ENCODE measurements at regions not wholly inside any gene's neighbourhood (a gene's known extent, or its start where the extent isn't known, plus 50 kb on each side); places are given as distances from the start of the nearest gene placed in this dataset.

- Histone ChIP-seq H3K36me3 (ENCODE audit: control insufficient read depth in 4 of 4, insufficient read depth in 3 of 4, low read depth in 1 of 4, low read length in 3 of 4) (no peaks in the 10 kb centered on the region), H3K9ac (ENCODE audit: low read depth in 1 of 2, low read length in 2 of 2) (no peak overlapping the region), H3K27ac (ENCODE audit: low read depth in 1 of 2, low read length in 2 of 2) (no peak overlapping the region), H3K9me3 (ENCODE audit: control insufficient read depth in 4 of 4, low read length in 3 of 4) (no peaks in the 10 kb centered on the region), H3K4me1 (ENCODE audit: control insufficient read depth in 4 of 4, insufficient read depth in 4 of 4, low read length in 3 of 4) (peaks cover 0 to 3% (median 0%) of the 10 kb centered on the region in 4 donors), H3K4me3 (ENCODE audit: low read depth in 1 of 3, low read length in 3 of 3) (no peak overlapping the region), H3K27me3 (ENCODE audit: control insufficient read depth in 4 of 4, insufficient read depth in 4 of 4, low read length in 3 of 4) (no peaks in the 10 kb centered on the region)
- WGBS = 87% methylated on average over 4 of the region's 4 CpGs
- TF ChIP-seq ZBTB33 (IDR thresholded peaks at IDR 0.05) (no peak), FOXA2 (IDR thresholded peaks at IDR 0.05) (no peak), SP1 (IDR thresholded peaks at IDR 0.05) (no peak), RXRA (IDR thresholded peaks at IDR 0.05) (no peak), TAF1 (conservative IDR thresholded peaks at IDR 0.05) (no peak), HNF4A (conservative IDR thresholded peaks at IDR 0.05) (no peak), EGR1 (IDR thresholded peaks at IDR 0.05; ENCODE audit: low read depth in 2 of 2) (no peak), HNF4G (IDR thresholded peaks at IDR 0.05) (no peak), ATF3 (IDR thresholded peaks at IDR 0.05) (no peak), FOXA1 (IDR thresholded peaks at IDR 0.05) (no peak), NR2F2 (IDR thresholded peaks at IDR 0.05) (no peak), JUND (IDR thresholded peaks at IDR 0.05) (no peak), GABPA (IDR thresholded peaks at IDR 0.05 in 1 of 2, conservative IDR thresholded peaks at IDR 0.05 in 1 of 2) (no peak), YY1 (IDR thresholded peaks at IDR 0.05) (no peak)
- TF ChIP-seq, protein P1, sequence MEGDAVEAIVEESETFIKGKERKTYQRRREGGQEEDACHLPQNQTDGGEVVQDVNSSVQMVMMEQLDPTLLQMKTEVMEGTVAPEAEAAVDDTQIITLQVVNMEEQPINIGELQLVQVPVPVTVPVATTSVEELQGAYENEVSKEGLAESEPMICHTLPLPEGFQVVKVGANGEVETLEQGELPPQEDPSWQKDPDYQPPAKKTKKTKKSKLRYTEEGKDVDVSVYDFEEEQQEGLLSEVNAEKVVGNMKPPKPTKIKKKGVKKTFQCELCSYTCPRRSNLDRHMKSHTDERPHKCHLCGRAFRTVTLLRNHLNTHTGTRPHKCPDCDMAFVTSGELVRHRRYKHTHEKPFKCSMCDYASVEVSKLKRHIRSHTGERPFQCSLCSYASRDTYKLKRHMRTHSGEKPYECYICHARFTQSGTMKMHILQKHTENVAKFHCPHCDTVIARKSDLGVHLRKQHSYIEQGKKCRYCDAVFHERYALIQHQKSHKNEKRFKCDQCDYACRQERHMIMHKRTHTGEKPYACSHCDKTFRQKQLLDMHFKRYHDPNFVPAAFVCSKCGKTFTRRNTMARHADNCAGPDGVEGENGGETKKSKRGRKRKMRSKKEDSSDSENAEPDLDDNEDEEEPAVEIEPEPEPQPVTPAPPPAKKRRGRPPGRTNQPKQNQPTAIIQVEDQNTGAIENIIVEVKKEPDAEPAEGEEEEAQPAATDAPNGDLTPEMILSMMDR (IDR thresholded peaks at IDR 0.05; ENCODE audit: low read depth, low read length, missing input control) = no peak
- TF ChIP-seq, protein P2, sequence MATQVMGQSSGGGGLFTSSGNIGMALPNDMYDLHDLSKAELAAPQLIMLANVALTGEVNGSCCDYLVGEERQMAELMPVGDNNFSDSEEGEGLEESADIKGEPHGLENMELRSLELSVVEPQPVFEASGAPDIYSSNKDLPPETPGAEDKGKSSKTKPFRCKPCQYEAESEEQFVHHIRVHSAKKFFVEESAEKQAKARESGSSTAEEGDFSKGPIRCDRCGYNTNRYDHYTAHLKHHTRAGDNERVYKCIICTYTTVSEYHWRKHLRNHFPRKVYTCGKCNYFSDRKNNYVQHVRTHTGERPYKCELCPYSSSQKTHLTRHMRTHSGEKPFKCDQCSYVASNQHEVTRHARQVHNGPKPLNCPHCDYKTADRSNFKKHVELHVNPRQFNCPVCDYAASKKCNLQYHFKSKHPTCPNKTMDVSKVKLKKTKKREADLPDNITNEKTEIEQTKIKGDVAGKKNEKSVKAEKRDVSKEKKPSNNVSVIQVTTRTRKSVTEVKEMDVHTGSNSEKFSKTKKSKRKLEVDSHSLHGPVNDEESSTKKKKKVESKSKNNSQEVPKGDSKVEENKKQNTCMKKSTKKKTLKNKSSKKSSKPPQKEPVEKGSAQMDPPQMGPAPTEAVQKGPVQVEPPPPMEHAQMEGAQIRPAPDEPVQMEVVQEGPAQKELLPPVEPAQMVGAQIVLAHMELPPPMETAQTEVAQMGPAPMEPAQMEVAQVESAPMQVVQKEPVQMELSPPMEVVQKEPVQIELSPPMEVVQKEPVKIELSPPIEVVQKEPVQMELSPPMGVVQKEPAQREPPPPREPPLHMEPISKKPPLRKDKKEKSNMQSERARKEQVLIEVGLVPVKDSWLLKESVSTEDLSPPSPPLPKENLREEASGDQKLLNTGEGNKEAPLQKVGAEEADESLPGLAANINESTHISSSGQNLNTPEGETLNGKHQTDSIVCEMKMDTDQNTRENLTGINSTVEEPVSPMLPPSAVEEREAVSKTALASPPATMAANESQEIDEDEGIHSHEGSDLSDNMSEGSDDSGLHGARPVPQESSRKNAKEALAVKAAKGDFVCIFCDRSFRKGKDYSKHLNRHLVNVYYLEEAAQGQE (IDR thresholded peaks at IDR 0.05) = no peak
- DNase-seq (ENCODE audit: low spot score) = no peak
These were observed 108.4 kb downstream of the CAND1 start for GRCh38 chr12:67377541-67377940.

- Histone ChIP-seq H3K9me3 (ENCODE audit: control insufficient read depth in 4 of 4, low read length in 3 of 4) (no peaks in the 10 kb centered on the region), H3K27ac (ENCODE audit: low read depth in 1 of 2, low read length in 2 of 2) (no peak overlapping the region), H3K4me3 (ENCODE audit: low read depth in 1 of 3, low read length in 3 of 3) (no peak overlapping the region), H3K9ac (ENCODE audit: low read depth in 1 of 2, low read length in 2 of 2) (no peak overlapping the region), H3K36me3 (ENCODE audit: control insufficient read depth in 4 of 4, insufficient read depth in 3 of 4, low read depth in 1 of 4, low read length in 3 of 4) (no peaks in the 10 kb centered on the region), H3K27me3 (ENCODE audit: control insufficient read depth in 4 of 4, insufficient read depth in 4 of 4, low read length in 3 of 4) (no peaks in the 10 kb centered on the region), H3K4me1 (ENCODE audit: control insufficient read depth in 4 of 4, insufficient read depth in 4 of 4, low read length in 3 of 4) (peaks cover 0 to 3% (median 0%) of the 10 kb centered on the region in 4 donors)
- WGBS = 64% methylated on average over 4 of the region's 4 CpGs
- DNase-seq (ENCODE audit: low spot score) = no peak
- TF ChIP-seq JUND (IDR thresholded peaks at IDR 0.05) (no peak), TAF1 (conservative IDR thresholded peaks at IDR 0.05) (no peak), HNF4A (conservative IDR thresholded peaks at IDR 0.05) (peak in 1 of 2 donors; percentile 29)
These were observed 113.2 kb downstream of the CAND1 start for GRCh38 chr12:67382241-67382871.
